ENCODE measurements at regions not wholly inside any gene's neighbourhood (a gene's known extent, or its start where the extent isn't known, plus 50 kb on each side); places are given as distances from the start of the nearest gene placed in this dataset.

DNA sequence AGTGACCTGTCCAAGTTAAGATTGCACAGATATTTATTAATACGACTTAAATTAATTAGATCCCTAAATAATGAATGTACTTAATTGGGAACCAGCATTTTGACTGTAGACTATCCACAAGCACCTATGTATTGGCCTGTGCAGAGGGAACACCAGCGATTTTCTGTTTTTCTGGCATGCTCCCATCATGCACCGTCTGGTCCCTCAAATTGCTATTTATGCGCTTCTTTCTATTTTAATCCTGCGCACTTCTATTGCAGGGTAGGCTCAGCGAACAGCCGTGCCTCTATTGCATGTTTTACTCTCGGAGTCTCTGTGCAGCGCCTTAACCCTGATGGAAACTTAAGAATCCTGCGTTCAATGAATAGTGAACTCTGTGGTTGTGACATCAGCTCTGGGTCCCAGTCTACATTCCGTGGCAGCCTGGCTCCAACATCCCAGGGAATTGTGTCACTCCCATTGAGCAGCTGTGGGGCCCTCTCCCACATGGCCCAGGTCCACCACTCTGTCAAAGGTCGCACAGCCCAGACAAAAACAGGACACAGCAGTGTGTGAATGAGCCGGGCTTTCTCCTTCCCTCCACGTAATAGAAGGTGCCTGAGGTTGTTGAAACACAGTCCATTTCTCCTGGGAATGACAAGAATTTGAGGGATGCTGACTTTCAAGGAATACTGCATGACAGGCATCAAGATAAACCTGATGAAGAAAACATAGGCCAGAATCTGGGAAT lies 239.7 kb upstream of the KLF6 start:
- DNase-seq = no peak

DNA sequence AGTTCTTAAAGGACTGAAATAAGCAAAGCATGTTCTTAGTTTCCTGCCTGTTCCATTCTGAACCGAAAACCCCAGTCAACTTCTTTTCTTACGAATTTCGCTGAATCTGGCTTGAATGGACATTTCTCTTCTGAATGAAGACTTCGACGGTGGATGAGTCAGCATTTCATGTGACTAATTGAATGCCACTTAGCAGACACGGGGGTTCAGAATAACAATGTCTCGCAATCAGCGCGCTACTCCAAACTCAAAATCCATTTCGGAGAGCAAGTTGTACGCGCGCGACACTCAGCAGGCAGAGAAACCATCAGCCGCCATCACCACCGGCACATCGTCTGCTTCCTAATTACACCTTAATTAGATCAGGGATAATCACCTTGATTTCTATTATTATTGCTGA lies 239.0 kb upstream of the KLF6 start:
- no peak for DNase-seq

DNA sequence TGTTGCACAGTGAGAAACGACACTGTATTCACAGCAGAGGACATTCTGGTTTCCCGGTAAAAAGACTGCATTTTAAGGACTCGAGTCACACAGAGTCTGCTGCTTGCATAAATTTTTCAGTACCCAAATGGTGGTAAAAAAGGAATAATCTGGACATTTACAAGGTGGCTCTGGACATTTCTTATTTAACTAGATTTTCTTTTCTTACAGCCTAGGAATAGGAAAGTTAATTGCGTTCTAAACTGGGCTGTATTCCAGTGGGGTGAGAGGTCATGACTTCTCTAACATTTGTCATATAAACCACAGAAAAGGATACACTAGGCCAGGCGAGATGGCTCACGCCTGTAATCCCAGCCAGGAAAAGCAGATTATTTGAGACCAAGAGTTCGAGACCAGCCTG lies 237.5 kb upstream of the KLF6 start:
- DNase-seq = no peak

DNA sequence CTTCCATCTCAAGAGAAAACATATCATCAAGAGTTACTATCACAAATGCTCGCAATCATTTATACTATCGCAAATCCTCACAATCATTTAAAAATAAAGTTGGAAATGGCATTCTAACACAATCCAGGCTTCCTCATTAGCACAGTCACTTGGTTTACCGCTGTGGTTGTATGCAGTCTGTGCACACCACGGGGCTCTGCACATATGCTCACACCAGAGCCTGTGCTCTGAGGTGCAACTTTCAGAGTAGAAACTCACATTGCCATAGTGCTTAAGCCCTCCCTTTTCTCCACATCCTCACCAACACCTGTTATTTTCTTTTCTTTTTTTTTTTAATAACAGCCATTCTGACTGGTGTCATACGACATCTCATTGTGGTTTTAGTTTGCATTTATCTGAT lies 235.6 kb upstream of the KLF6 start:
- no peak for DNase-seq

DNA sequence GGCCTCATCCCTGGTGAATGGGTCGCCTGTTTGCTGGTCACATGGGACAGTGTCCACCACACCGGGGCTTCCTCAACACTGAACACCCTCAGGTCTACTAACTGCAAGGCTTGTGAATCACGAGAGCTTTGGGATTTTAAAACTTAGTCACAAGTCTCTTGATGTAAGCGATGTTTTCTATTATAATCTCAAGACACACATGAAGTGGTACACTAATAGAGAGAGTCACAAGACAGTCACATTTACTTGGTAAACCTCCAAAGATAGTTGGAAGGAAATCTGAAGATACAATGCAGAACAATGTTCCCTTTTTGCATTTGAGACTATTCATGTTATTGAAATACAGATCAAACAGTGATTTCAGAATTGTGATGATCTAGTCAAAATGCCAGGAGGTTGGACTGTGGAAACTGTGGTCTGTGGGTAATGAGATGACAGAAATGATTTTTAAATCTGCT lies 233.1 kb upstream of the KLF6 start:
- DNase-seq = no peak

- DNase-seq = no peak
Observed at GRCh38 chr10:4017336-4017735, 232.3 kb upstream of the KLF6 start.

DNA sequence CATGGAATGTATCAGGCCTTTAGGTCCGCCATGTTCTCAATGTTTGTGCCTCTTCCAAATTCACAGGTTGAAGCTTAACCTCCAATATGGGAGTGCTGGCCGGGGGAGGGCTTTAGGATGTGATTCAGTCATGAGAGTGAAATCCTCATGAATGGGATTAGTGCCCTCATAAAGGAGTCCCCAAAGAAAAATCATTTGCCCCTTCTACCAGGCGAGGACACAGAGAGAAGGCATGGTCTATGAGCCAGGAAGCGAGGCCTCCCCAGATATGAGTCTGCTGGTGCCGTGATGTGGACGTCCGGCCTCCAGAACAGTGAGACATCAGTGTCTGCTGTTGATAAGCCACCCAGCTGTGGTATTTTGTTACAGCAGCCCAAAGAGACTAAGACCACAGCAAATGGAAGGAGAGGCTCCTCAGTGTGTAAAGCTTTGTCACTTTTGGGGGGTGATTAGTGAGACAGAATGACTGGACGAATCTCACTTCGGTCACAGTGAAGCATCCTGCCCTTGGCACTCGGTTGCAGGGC lies 231.3 kb upstream of the KLF6 start:
- no peak for DNase-seq

DNA sequence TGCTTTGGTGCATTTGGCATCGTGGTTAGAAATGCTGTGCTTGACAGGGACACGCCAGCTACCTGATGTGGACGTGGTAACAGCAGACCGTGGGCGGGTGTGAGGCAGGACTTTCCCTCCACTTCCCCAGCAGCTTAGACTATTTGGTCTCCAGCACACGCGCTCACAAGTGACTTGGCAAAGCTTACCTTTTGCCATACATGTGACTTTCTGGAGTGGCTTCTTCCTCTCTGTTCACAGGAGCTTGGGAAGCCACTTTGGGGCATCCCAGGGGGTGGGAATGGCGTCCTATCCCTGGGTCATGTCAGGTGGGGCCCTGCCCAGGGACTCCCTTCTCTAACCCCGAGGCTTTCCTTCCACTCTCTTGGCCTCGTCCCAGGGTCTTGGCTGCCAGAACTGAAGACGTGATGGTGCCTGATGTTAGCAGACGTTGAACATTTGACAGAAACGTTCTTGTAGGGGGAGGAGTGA lies 228.7 kb upstream of the KLF6 start:
- peak; percentile 14 to 19 for DNase-seq

DNA sequence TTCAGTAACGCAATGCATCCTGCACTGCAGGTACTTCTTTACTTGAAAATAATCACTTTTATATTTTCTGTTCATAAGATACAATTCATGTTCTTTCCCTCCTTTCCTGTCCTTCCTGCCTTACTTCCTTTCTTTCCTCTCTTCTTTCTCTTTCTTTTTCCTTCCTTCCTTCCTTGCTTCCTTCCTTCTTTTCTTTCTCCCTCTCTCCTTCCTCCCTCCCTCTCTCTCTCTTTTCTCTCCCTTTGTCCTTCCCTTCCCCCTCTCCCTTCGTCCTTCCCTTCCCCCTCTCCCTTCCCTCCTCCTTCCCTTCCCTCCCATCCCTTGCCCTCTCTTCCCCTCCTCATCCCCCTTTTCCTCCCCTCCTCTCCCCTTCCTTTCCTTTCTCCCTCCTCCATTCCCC lies 227.8 kb upstream of the KLF6 start:
- no peak for DNase-seq

GRCh38 chr10:4011136-4011812 lies 226.3 kb upstream of the KLF6 start:
- no peak for DNase-seq

DNA sequence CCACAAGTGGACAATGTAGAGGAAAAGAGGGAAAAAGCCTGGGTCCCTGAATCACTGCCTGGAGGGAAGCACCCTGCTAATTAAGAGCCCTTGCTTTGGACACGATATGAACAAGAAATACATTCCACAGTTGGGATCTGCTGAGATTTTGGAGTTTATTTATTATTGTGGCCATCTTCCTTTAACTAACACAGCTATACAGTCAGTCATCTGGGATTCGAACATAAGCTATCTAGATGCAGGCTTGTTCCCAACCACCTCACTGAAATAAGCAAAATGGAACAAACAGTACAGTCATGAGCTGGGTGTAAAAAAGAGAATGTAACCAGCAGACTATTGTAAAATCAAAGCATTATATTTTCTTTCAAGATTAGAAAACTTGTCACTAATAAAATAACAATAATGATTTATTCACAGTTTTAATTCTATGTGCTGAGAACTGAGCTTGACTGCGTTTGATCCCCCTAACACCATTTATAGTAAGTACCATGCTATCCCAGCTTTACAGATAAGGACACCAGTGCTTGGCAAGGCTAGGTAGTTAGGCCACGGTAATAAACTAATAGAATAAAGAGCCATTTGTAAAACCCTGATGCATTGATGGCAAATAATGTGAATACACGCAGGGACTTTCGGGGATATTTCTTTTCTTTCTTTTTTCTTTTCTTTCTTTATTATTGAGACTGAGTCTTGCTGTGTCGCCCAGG lies 223.8 kb upstream of the KLF6 start:
- DNase-seq = no peak

DNA sequence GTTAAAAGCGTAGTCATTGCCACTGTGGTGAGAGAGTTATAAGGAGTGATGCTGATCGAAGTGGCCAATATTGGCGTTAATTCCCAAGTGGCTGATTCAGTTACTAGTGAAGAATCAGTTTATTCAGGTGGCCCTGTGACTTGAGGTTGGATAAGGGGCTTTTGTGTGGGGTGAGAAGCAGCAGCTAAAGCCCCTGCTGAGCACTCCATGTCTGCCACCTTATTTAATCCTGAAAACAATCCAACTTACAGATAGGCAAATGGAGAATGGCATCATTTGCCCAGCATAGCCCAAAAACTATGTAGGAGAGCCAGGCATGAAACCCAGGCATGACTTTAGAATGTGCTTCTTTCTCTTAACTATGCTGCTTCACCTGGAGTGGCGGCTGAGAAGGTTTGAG lies 222.8 kb upstream of the KLF6 start:
- no peak for DNase-seq

- DNase-seq = no peak
Observed at GRCh38 chr10:4006858-4007257, 221.8 kb upstream of the KLF6 start.

- no peak for DNase-seq
Observed at GRCh38 chr10:4006051-4006450, 221.0 kb upstream of the KLF6 start.

DNA sequence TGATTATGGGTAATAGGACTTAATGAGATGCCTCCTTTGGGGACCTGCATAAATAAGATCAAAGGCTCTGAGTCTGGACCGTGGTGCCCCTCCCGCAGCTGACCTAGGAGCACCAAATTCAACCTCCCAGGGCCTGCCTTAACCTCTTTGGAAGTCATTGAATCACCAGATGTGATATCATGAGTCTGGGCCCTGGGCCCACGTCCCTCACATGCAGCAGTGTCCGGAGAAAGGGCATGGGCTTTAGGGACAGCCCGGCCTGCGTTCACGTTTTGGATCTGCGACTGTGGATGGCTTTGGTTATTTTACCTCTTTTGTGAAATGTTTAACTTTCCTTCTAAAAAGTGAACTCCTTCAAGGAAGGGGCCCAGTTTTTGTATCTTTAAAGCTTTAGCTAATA lies 220.0 kb upstream of the KLF6 start:
- no peak for DNase-seq

DNA sequence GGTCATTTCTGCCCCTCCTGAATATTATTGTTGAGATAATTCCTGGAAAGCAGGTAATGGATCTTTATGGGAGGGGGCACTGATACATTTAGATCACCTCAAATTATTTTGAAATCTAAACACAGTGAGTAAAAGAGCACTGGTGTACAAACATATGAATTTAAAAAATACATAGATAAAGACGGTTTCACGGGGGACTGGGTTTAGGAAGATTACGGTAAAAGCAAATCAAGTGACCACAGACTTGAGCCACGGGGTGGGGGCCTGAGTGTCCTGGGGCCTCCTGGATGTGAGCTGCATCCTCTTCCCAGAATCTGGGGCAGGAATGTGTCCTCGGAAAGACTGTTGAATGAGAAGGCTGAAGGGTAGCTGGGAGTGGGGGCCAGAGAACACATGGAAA lies 219.1 kb upstream of the KLF6 start:
- no peak for DNase-seq

DNA sequence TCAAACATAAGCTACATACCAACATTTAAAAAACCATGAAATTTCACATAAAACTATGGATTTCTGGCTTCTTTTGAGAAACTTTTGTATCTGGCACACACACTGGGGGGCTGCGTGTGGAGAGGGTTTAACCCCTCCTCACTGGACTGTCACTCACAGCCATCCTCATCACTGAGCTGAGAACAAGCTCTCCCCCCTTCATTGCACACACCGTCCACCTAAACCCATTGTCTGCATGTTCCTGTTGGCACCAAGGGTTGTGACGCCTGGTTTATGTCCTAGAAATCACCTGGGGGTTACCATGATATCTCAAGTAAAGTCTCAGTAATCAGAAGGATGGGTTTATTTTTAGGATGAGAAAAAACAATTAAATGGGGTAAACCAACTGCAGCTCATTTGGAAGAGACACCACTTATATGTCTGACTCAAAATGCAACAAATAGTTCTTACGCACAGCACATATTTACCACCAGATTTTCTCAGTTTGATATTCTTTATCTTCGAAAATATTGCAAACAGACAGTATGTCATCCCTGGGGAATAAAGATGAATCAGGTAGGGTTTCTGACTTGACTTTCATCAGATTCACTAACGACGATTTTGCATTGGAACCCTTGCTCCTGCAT lies 218.5 kb upstream of the KLF6 start:
- no peak for DNase-seq

- DNase-seq = no peak
Observed at GRCh38 chr10:4001811-4002210, 216.8 kb upstream of the KLF6 start.

DNA sequence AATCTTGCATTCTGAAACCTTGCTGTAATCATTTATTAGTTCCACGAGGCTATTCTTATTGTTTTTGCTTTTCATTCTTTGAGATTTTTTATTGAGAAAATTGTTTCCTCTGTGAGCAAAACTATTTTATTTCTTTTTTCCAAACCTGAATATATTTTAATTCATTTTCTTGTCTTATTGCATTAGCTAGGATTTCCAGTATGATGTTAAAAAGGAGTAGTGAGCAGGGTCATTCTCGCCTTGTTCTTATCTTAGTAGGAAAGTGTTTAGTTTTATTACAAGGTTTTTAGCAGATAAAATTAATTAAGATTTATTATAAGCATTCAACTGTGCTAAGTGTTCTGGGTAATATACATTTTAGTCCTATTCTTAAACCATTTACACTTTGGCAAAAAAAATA lies 214.6 kb upstream of the KLF6 start:
- DNase-seq = no peak

- no peak for DNase-seq
Observed at GRCh38 chr10:3996697-3997096, 211.7 kb upstream of the KLF6 start.

DNA sequence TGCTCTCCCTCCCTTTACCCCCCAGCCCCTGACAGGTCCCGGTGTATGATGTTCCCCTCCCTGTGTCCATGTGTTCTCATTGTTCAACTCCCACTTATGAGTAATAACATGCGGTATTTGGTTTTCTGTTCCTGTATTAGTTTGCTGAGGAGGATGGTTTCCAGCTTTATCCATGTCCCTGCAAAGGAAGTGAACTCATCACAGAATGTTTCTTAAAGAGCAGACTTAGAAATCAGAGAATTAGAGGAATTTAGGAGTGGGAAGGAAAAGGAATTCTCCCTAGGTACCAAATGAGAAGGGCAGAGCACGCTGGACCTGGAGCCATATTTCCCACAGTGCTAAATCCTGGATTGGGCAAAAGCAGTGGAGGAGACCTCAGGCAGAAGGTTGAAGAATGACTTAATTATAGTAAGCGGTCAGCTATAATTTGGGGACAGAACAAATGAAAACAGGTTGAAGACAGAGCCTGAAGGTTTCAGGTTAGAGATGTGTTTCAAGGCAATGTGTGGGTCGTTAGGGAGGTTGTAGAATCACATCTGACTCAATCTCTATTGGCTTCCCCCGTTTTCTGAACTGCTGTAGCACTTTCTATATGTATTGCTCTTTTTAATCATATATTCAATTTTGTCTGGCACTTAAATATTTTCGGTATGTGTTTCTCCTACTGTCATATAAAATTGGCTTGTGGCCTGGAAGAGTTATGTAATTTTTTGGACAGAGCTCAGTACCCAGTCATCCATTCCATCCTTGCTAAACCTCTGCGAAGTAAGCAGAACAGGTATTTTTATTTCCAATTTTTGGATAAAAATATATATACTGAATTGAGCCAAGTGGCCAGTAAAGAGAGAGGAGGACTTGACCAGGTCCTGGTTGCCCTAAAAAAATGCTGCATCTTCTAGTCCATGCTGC lies 210.5 kb upstream of the KLF6 start:
- DNase-seq = no peak

Data from right lung (tissue), 2 donors.